Esophagus muscularis mucosa (tissue), 3 donors: ENCODE measurements at regions not wholly inside any gene's neighbourhood (a gene's known extent, or its start where the extent isn't known, plus 50 kb on each side); places are given as distances from the start of the nearest gene placed in this dataset.

Experiments used
- POLR2A ChIP-seq: fragments of 450-650 bp; IDR thresholded peaks from one replicate; pipeline ENCODE4 v1.6.1; 2017; ENCODE audit warnings: antibody characterized with exemption, moderate library complexity, mild to moderate bottlenecking, low read depth
- TF ChIP-seq, protein P1 (sequence below), 3 experiments: fragments of 200-600 bp in 2 of 3; fragments of 450-650 bp in 1 of 3; sonication (generic) in 2 of 3; IDR thresholded peaks; one replicate each; pipeline ENCODE4 v1.5.1; 2017 to 2019; ENCODE audit warnings: antibody characterized with exemption in 3 of 3, mild to moderate bottlenecking in 2 of 3, moderate library complexity in 1 of 3

DNA sequence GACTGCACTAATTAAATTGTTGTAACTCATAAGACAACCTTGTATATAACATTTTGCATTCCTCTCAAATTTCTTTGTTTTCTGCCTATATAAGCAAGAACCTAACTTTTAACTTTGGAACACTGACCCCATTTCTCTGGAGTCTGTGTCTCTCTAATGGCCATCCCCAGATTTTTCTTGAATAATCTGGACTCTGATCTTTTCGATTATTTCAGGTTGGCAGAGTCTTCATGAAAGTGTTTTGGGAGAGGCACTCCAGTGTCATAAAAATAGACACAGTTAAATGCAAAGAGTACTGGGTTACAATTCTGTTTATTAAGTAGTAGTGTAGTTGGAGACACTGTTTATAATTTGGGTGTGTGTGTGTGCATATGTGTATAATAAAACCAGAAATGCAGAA, 1467.7 kb upstream of the CELF4 start:
- TF ChIP-seq, protein P1, sequence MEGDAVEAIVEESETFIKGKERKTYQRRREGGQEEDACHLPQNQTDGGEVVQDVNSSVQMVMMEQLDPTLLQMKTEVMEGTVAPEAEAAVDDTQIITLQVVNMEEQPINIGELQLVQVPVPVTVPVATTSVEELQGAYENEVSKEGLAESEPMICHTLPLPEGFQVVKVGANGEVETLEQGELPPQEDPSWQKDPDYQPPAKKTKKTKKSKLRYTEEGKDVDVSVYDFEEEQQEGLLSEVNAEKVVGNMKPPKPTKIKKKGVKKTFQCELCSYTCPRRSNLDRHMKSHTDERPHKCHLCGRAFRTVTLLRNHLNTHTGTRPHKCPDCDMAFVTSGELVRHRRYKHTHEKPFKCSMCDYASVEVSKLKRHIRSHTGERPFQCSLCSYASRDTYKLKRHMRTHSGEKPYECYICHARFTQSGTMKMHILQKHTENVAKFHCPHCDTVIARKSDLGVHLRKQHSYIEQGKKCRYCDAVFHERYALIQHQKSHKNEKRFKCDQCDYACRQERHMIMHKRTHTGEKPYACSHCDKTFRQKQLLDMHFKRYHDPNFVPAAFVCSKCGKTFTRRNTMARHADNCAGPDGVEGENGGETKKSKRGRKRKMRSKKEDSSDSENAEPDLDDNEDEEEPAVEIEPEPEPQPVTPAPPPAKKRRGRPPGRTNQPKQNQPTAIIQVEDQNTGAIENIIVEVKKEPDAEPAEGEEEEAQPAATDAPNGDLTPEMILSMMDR (IDR thresholded peaks at IDR 0.05): no peak
- no peak for TF ChIP-seq POLR2A
